Activated CD8-positive, alpha-beta T cell treated with anti-CD3 and anti-CD28 coated beads for 36 hours (primary cell): ENCODE measurements at regions not wholly inside any gene's neighbourhood (a gene's known extent, or its start where the extent isn't known, plus 50 kb on each side); places are given as distances from the start of the nearest gene placed in this dataset.

Experiments used
- ATAC-seq: fragments of 200-7000 bp; cut with Tn5 transposase; one replicate; pipeline ENCODE4 v1.10.0; 2021; ENCODE audit warnings: mild to moderate bottlenecking, moderate library complexity
- CTCF ChIA-PET: fragments of 350-600 bp; sonication (Branson Sonifier 250); formaldehyde crosslinking; loops from one replicate; lab custom pipeline; 2021; ENCODE audit warnings: antibody characterized with exemption; lab: Charles Lee
- POLR2A ChIA-PET: fragments of 350-600 bp; sonication (Branson Sonifier 250); formaldehyde crosslinking; loops from one replicate; lab custom pipeline; 2021; ENCODE audit warnings: antibody characterized with exemption; lab: Charles Lee
- DNase-seq: peaks from one replicate; pipeline ENCODE4 v3.0.0-alpha.2; 2020
- H3K27ac Mint-ChIP-seq: one replicate; pipeline ENCODE4 v1.8.0; 2021; ENCODE audit warnings: mild to moderate bottlenecking, mixed read lengths
- H3K27me3 Mint-ChIP-seq: one replicate; pipeline ENCODE4 v1.8.0; 2021; ENCODE audit warnings: mixed read lengths
- H3K36me3 Mint-ChIP-seq: one replicate; pipeline ENCODE4 v1.8.0; 2021; ENCODE audit warnings: low read depth, mixed read lengths
- H3K4me1 Mint-ChIP-seq: one replicate; pipeline ENCODE4 v1.8.0; 2021; ENCODE audit warnings: low read depth, mixed read lengths
- H3K4me3 Mint-ChIP-seq: one replicate; pipeline ENCODE4 v1.8.0; 2021; ENCODE audit warnings: mild to moderate bottlenecking, moderate library complexity, mixed read lengths
- H3K9me3 Mint-ChIP-seq: one replicate; pipeline ENCODE4 v1.8.0; 2021; ENCODE audit warnings: mixed read lengths
- intact Hi-C: fragments of 100-400 bp; cut with micrococcal nuclease; formaldehyde crosslinking; loops from one replicate; pipeline ENCODE4 v1.10.0; 2022
- TF ChIP-seq, protein P1 (sequence below): fragments of 200-600 bp; IDR thresholded peaks from one replicate; pipeline ENCODE4 v1.8.0; 2022; ENCODE audit warnings: antibody characterized with exemption, mild to moderate bottlenecking

DNA sequence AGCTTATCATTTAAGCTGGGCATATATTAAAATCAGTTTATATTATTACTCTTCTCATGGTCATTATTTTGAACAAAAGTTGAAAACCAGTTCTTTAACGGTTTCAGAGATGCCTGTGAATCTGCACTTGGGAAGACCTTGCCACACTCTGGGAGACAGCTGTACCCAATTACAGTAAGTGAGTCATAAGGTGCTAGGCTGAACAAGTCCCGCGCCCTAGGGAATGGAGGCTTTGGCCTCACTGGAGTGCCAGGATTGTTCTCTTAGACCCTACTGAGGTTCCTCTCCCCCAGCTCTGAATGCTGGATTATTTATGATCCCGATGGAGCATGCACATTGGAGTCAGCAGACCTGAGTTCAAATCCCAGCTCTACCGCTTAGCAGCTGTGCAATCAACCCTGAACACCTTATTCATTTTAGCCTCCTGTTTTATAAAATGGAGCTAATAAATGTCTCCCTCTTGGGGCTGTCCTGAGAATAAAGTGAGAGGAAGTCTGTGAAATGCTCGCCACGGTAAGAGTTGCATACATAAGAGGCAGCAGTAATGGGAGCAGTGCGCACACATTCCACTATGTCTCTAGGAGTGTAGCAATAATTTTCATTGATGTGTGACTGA lies 266.2 kb downstream of the FOXD2 start:
- Mint-ChIP-seq H3K27me3 (peaks cover 20% of the 10 kb centered on the region), H3K4me1 (peaks cover 3% of the 10 kb centered on the region), H3K4me3 (no peak overlapping the region), H3K9me3 (no peaks in the 10 kb centered on the region), H3K36me3 (no peaks in the 10 kb centered on the region), H3K27ac (no peak overlapping the region)
- intact Hi-C loops: no loop called here
- ChIA-PET POLR2A (no interaction called here), CTCF (interaction anchor here (1.0 to 4.8 kb wide), 5 partner anchors 176 to 316 kb away, joined by 3 to 26 read pairs (median 6); partner anchors contain the start of gene FOXD2)
- no peak for ATAC-seq
- DNase-seq: no peak
- TF ChIP-seq, protein P1, sequence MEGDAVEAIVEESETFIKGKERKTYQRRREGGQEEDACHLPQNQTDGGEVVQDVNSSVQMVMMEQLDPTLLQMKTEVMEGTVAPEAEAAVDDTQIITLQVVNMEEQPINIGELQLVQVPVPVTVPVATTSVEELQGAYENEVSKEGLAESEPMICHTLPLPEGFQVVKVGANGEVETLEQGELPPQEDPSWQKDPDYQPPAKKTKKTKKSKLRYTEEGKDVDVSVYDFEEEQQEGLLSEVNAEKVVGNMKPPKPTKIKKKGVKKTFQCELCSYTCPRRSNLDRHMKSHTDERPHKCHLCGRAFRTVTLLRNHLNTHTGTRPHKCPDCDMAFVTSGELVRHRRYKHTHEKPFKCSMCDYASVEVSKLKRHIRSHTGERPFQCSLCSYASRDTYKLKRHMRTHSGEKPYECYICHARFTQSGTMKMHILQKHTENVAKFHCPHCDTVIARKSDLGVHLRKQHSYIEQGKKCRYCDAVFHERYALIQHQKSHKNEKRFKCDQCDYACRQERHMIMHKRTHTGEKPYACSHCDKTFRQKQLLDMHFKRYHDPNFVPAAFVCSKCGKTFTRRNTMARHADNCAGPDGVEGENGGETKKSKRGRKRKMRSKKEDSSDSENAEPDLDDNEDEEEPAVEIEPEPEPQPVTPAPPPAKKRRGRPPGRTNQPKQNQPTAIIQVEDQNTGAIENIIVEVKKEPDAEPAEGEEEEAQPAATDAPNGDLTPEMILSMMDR: no peak

DNA sequence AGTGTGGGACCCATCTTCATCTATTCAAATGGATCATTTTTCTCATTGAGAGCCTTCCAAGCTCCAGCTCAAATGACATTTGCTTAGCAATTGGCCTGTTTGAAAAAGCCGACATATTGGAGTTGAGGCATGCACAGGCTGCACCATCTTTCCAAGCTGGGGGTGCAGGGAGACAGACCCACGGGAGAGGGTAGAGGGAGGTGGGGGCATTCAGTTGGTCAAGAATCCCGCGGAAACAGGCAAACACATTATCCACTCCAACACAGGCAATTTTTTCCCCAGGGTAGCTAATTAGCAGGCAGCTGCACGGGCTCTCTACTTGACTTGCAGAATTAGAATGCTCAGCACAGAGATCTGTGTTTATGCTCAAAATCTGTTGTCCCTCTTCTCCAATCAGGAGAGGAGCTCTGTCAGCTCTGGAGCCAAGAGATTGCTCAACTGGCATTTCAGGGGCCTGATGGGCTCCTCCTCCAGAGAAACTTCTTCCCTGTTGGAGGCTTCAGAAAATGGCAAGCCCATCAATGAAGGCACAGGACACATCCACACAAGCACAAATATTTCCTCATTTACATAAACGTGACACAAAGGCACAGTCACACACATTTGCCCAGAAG lies 267.8 kb downstream of the FOXD2 start:
- no peaks in the 10 kb centered on the region for H3K36me3 Mint-ChIP-seq
- CTCF ChIA-PET: interaction anchor here (0.8 to 4.8 kb wide), 7 partner anchors 21 to 527 kb away, joined by 3 to 26 read pairs (median 4); partner anchors contain the start of gene FOXD2
- no peak overlapping the region for H3K4me3 Mint-ChIP-seq
- intact Hi-C loops: no loop called here
- TF ChIP-seq, protein P1: no peak
- peaks cover 30% of the 10 kb centered on the region for H3K27me3 Mint-ChIP-seq
- ATAC-seq (no peak), DNase-seq (no peak)
- peaks cover 7% of the 10 kb centered on the region for H3K4me1 Mint-ChIP-seq
- POLR2A ChIA-PET: no interaction called here
- no peak overlapping the region for H3K27ac Mint-ChIP-seq
- H3K9me3 Mint-ChIP-seq: no peaks in the 10 kb centered on the region

DNA sequence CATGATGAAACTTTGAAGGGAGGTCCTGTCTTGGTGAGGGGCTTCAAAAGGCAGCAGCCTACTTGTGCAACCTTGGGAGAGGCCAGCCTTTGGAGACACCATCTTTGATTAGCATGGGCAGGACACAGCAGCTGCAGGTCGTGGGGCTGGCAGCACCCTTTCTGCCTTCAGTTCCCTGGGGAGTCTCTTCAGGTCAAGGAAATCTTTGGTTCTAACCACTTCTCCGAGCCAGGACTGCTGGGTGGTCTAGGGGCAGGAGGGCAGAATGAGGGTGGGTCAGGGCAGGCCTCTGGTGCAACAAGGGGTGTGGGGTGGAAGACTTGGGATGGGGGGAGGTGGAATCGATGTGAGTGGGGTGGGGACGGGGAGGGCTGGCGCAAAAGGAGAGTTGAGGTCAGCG lies 269.7 kb downstream of the FOXD2 start:
- H3K27me3 Mint-ChIP-seq: peaks cover 43% of the 10 kb centered on the region
- intact Hi-C loops: no loop called here
- TF ChIP-seq, protein P1: no peak
- DNase-seq (no peak), ATAC-seq (no peak)
- no peaks in the 10 kb centered on the region for H3K36me3 Mint-ChIP-seq
- ChIA-PET CTCF (interaction anchor here (3.5 to 11.2 kb wide), 3 partner anchors 19 to 318 kb away, joined by 15 to 125 read pairs (median 29); partner anchors contain the start of gene FOXD2), POLR2A (no interaction called here)
- H3K27ac Mint-ChIP-seq: no peak overlapping the region
- H3K9me3 Mint-ChIP-seq: no peaks in the 10 kb centered on the region
- H3K4me1 Mint-ChIP-seq: peaks cover 10% of the 10 kb centered on the region
- H3K4me3 Mint-ChIP-seq: no peak overlapping the region

DNA sequence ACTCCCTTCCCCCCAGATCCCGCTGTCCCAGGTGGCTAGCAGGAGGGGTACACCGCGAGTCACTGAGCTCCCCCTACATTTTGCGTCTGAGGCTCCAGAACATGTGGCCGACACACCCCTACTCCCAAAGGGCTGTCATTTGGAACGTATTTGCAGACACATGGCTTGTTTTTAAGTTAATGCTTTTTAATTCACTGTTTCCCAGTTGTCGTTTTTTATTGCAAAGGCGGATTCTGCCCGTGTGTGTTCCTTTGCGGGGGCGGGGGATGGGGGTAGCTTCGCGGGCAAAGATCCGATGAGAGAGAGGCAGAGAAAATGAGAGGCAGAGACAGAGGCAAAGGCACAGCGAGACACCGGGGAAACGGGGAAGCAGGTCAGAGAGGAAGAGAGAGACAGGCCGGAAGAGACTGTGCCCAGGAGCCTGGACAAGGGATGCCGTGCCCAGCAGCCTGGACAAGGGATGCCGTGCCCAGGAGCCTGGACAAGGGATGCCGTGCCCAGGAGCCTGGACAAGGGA lies 270.2 kb downstream of the FOXD2 start:
- no peaks in the 10 kb centered on the region for H3K9me3 Mint-ChIP-seq
- H3K4me3 Mint-ChIP-seq: no peak overlapping the region
- ChIA-PET POLR2A (no interaction called here), CTCF (interaction anchor here (3.5 to 11.2 kb wide), 3 partner anchors 18 to 319 kb away, joined by 15 to 125 read pairs (median 29); partner anchors contain the start of gene FOXD2)
- DNase-seq (peak; percentile 12), ATAC-seq (no peak)
- H3K4me1 Mint-ChIP-seq: peaks cover 10% of the 10 kb centered on the region
- H3K27ac Mint-ChIP-seq: no peak overlapping the region
- intact Hi-C loops: no loop called here
- H3K27me3 Mint-ChIP-seq: peaks cover 48% of the 10 kb centered on the region
- TF ChIP-seq, protein P1: no peak
- H3K36me3 Mint-ChIP-seq: no peaks in the 10 kb centered on the region

DNA sequence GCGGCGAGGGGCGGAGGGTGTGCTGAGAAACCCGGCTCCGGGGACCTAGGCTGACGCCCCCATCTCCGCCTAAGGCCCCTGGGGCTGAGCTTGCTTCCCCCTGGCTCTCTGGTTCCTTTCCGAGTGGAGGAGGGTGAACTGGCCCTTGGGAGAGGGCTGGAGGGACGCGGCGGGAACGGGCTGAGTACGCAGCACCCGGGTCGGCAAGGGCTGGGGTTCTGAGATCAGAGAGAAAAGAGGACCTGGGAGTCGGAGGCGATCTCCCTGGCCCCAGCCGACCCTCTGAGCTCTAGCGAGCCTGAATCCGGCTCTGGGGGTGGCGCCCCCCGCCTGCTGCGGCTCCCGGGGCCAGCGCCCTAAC lies 270.8 kb downstream of the FOXD2 start:
- H3K4me1 Mint-ChIP-seq: peaks cover 10% of the 10 kb centered on the region
- ChIA-PET CTCF (interaction anchor here (3.5 to 11.2 kb wide), 3 partner anchors 18 to 319 kb away, joined by 15 to 125 read pairs (median 29); partner anchors contain the start of gene FOXD2), POLR2A (interaction anchor here (0.8 kb wide), 1 partner anchor 277 kb away, joined by 3 read pairs; no protein-coding TSS in a partner anchor)
- TF ChIP-seq, protein P1: no peak
- no peak overlapping the region for H3K4me3 Mint-ChIP-seq
- no peak for DNase-seq
- H3K9me3 Mint-ChIP-seq: no peaks in the 10 kb centered on the region
- H3K27me3 Mint-ChIP-seq: peaks cover 53% of the 10 kb centered on the region
- intact Hi-C loops: no loop called here
- H3K27ac Mint-ChIP-seq: no peak overlapping the region
- H3K36me3 Mint-ChIP-seq: no peaks in the 10 kb centered on the region
- ATAC-seq: no peak
